SK-N-SH (cell line): ENCODE measurements at regions not wholly inside any gene's neighbourhood (a gene's known extent, or its start where the extent isn't known, plus 50 kb on each side); places are given as distances from the start of the nearest gene placed in this dataset.

Experiments used
- CTCF ChIA-PET: fragments of 300-600, 350-600 bp; formaldehyde crosslinking; extraction: SDS; loops from one replicate; lab custom pipeline; 2021; lab: Yijun Ruan, JAX
- POLR2A ChIA-PET: fragments of 350-600 bp; sonication (Branson Sonifier 250); formaldehyde crosslinking; extraction: SDS; loops from one replicate; lab custom pipeline; 2020; ENCODE audit warnings: antibody characterized with exemption, inconsistent platforms; lab: Yijun Ruan, JAX
- DNase-seq: peaks from one replicate; pipeline ENCODE4 v3.0.0; 2012
- H2AFZ ChIP-seq: fragments of 200-600 bp; sonication (generic); 2 replicates; pipeline ENCODE4 v1.8.1; 2016; ENCODE audit warnings: antibody characterized with exemption, mild to moderate bottlenecking, low read depth
- H3F3A ChIP-seq: fragments of 200-600 bp; sonication (generic); replicated peaks from 2 replicates; pipeline ENCODE3; 2016; ENCODE audit warnings: antibody characterized with exemption, mild to moderate bottlenecking; ENCODE audit not compliant: insufficient read depth
- H3K27ac ChIP-seq, 2 experiments: fragments of 200-500 bp in 1 of 2; fragments of 200-600 bp in 1 of 2; sonication (Bioruptor generic) in 1 of 2; sonication (generic), shearing (Covaris generic) in 1 of 2; 2 replicates each; pipeline versions ENCODE4 v1.5.1 to v1.6.1; 2014 to 2016; ENCODE audit warnings: low read depth in 2 of 2, inconsistent platforms in 1 of 2, low read length in 1 of 2, mild to moderate bottlenecking in 1 of 2, mixed read lengths in 1 of 2
- H3K27me3 ChIP-seq: fragments of 200-600 bp; sonication (generic), shearing (Covaris generic); 2 replicates; pipeline ENCODE4 v1.6.1; 2016; ENCODE audit warnings: mixed run types; ENCODE audit not compliant: insufficient read depth
- H3K36me3 ChIP-seq, 2 experiments: fragments of 200-500 bp in 1 of 2; fragments of 200-600 bp in 1 of 2; sonication (Bioruptor generic) in 1 of 2; sonication (generic) in 1 of 2; replicated peaks in 1 of 2; 2 replicates each; pipeline versions ENCODE3 to v1.5.1; 2014 to 2016; ENCODE audit warnings: low read length in 1 of 2, mild to moderate bottlenecking in 1 of 2; ENCODE audit not compliant: insufficient read depth in 2 of 2, control insufficient read depth in 1 of 2
- H3K4me1 ChIP-seq, 2 experiments: fragments of 200-500 bp in 1 of 2; fragments of 200-600 bp in 1 of 2; sonication (Bioruptor generic) in 1 of 2; sonication (generic), shearing (Covaris generic) in 1 of 2; 2 replicates each; pipeline versions ENCODE4 v1.5.1 to v1.6.1; 2014 to 2016; ENCODE audit warnings: low read depth in 1 of 2, low read length in 1 of 2, mixed run types in 1 of 2; ENCODE audit not compliant: insufficient read depth in 2 of 2, control insufficient read depth in 1 of 2
- H3K4me2 ChIP-seq: fragments of 200-600 bp; sonication (generic), shearing (Covaris generic); 2 replicates; pipeline ENCODE4 v1.6.1; 2017; ENCODE audit warnings: mixed run types
- H3K4me3 ChIP-seq, 2 experiments: fragments of 200-500 bp in 1 of 2; fragments of 200-600 bp in 1 of 2; sonication (Bioruptor generic) in 1 of 2; sonication (generic), shearing (Covaris generic) in 1 of 2; 2 replicates each; pipeline versions ENCODE4 v1.5.1 to v1.8.1; 2014 to 2016; ENCODE audit warnings: low read depth in 2 of 2, inconsistent platforms in 1 of 2, low read length in 1 of 2, mild to moderate bottlenecking in 1 of 2, mixed read lengths in 1 of 2, moderate library complexity in 1 of 2
- H3K79me2 ChIP-seq: fragments of 200-600 bp; sonication (generic); 2 replicates; pipeline ENCODE4 v1.8.1; 2017; ENCODE audit warnings: mild to moderate bottlenecking; ENCODE audit not compliant: insufficient read depth
- H3K9ac ChIP-seq: fragments of 200-600 bp; sonication (generic); 2 replicates; pipeline ENCODE4 v1.6.1; 2017; ENCODE audit warnings: mixed run types
- H3K9me2 ChIP-seq: fragments of 200-600 bp; sonication (generic); 2 replicates; pipeline ENCODE4 v1.6.1; 2017; ENCODE audit warnings: mixed run types
- H3K9me3 ChIP-seq: fragments of 200-600 bp; sonication (generic); 2 replicates; pipeline ENCODE4 v1.6.1; 2017; ENCODE audit warnings: mixed run types, mild to moderate bottlenecking, moderate library complexity
- H4K20me1 ChIP-seq: fragments of 200-600 bp; sonication (generic); 2 replicates; pipeline ENCODE4 v1.6.1; 2017; ENCODE audit warnings: mild to moderate bottlenecking, mixed run types; ENCODE audit not compliant: insufficient read depth
- EZH2phosphoT487 ChIP-seq: fragments of 200-600 bp; sonication (generic); IDR thresholded peaks from 2 replicates; pipeline ENCODE4 v1.6.1; 2017; ENCODE audit warnings: low read depth, mixed run types, mild to moderate bottlenecking, antibody characterized with exemption, moderate library complexity, borderline replicate concordance
- FOXJ3 ChIP-seq: sonication (generic); formaldehyde crosslinking; IDR thresholded peaks from 2 replicates; pipeline ENCODE4 v1.5.1; 2020; ENCODE audit warnings: mild to moderate bottlenecking, missing genetic modification reagents
- FOXM1 ChIP-seq: IDR thresholded peaks from 2 replicates; pipeline ENCODE4 v1.4.0; 2012; ENCODE audit warnings: low read depth, mild to moderate bottlenecking
- GATA2 ChIP-seq: sonication (generic); formaldehyde crosslinking; IDR thresholded peaks from 2 replicates; pipeline ENCODE4 v1.5.0; 2020; ENCODE audit warnings: mild to moderate bottlenecking, missing genetic modification reagents
- JUND ChIP-seq: IDR thresholded peaks from 2 replicates; pipeline ENCODE4 v1.4.0; 2012
- MAX ChIP-seq: IDR thresholded peaks from 2 replicates; pipeline ENCODE4 v1.4.0; 2012; ENCODE audit warnings: low read depth
- MEF2A ChIP-seq: IDR thresholded peaks from 2 replicates; pipeline ENCODE4 v1.4.0; 2012; ENCODE audit warnings: low read depth, borderline replicate concordance
- MXI1 ChIP-seq: IDR thresholded peaks from 2 replicates; pipeline ENCODE4 v1.6.1; 2012; ENCODE audit warnings: mild to moderate bottlenecking, low read depth, low read length, improper control_type of control experiment
- SMC3 ChIP-seq: IDR thresholded peaks from 2 replicates; pipeline ENCODE4 v1.6.1; 2012; ENCODE audit warnings: low read depth, low read length, improper control_type of control experiment
- whole genome bisulfite sequencing: methylation state at CpG from one replicate; pipeline ENCODE4 v1.1.6; 2017; ENCODE audit warnings: low lambda C conversion rate; 5-methylcytosine and 5-hydroxymethylcytosine counted together
- TF ChIP-seq, protein P1 (sequence below): fragments of 200-600 bp; sonication (generic); IDR thresholded peaks from 2 replicates; pipeline ENCODE4 v1.6.1; 2017; ENCODE audit warnings: antibody characterized with exemption, mild to moderate bottlenecking, moderate library complexity

DNA sequence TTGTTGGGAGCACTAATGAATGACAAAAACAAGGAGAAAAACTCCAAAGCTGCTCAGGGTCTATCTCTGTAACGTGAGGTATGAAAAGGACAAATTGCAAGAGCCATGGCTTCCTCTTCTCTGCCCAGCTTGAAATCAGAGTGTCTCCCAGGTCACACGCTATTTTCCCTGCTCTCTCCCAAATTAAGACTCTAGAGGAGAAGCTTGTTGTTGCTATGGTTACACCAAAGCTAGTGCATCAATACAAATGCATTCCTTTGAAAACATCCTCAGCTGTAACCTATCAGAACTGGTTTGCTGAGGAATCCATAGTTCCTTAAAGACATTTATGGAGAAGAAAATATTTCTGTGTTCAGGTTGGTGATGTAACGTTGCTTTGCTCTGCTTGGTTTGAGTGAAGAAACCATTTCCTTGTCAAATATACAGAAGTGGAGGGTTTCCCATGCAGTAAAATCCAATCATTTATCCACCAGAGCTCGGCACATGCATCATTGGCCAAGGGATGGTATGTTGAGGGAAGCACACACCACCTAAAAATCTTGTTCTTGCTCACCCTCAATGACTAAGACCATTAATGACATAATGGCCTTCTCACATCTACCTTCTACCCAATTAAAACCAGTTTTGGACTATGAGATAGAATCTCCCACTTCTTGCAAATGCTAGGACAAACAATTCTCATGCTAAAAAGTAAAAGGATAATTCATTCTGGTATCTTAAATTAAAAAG is 2135.6 kb upstream of the CELF4 start:
- 39% methylated on average over 4 of the region's 4 CpGs for WGBS
- Histone ChIP-seq H3K9me2 (no peaks in the 10 kb centered on the region), H3K79me2 (no peaks in the 10 kb centered on the region), H3K4me3 (no peak overlapping the region), H4K20me1 (no peaks in the 10 kb centered on the region), H3F3A (no peaks in the 10 kb centered on the region), H3K27me3 (no peaks in the 10 kb centered on the region), H3K27ac (no peak overlapping the region), H3K9ac (no peak overlapping the region), H3K4me1 (no peaks in the 10 kb centered on the region), H2AFZ (no peak overlapping the region), H3K4me2 (no peak overlapping the region), H3K9me3 (no peaks in the 10 kb centered on the region), H3K36me3 (no peaks in the 10 kb centered on the region)
- ChIA-PET POLR2A (no interaction called here), CTCF (interaction anchor here (1.0 to 1.1 kb wide), 2 partner anchors 41 to 458 kb away, joined by 3 read pairs; no protein-coding TSS in a partner anchor)
- TF ChIP-seq SMC3 (no peak), MXI1 (no peak), GATA2 (CRISPR knock-in tag) (no peak), FOXJ3 (no peak), JUND (no peak), MEF2A (no peak)
- TF ChIP-seq, protein P1, sequence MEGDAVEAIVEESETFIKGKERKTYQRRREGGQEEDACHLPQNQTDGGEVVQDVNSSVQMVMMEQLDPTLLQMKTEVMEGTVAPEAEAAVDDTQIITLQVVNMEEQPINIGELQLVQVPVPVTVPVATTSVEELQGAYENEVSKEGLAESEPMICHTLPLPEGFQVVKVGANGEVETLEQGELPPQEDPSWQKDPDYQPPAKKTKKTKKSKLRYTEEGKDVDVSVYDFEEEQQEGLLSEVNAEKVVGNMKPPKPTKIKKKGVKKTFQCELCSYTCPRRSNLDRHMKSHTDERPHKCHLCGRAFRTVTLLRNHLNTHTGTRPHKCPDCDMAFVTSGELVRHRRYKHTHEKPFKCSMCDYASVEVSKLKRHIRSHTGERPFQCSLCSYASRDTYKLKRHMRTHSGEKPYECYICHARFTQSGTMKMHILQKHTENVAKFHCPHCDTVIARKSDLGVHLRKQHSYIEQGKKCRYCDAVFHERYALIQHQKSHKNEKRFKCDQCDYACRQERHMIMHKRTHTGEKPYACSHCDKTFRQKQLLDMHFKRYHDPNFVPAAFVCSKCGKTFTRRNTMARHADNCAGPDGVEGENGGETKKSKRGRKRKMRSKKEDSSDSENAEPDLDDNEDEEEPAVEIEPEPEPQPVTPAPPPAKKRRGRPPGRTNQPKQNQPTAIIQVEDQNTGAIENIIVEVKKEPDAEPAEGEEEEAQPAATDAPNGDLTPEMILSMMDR = no peak
- DNase-seq = no peak

GRCh38 chr18:39699340-39699964 is 2133.9 kb upstream of the CELF4 start:
- TF ChIP-seq FOXM1 = no peak
- TF ChIP-seq MAX = no peak
- TF ChIP-seq MXI1 = no peak
- TF ChIP-seq EZH2phosphoT487 = no peak
- TF ChIP-seq, all 33 proteins: peak for 0
- H3K27me3 ChIP-seq = no peaks in the 10 kb centered on the region
- no peaks in the 10 kb centered on the region for H3K9me3 ChIP-seq
- WGBS = 66% methylated on average over 5 of the region's 5 CpGs
- no peak overlapping the region for H3K4me2 ChIP-seq
- ChIA-PET CTCF (no interaction called here), POLR2A (no interaction called here)
- H4K20me1 ChIP-seq = no peaks in the 10 kb centered on the region
- no peaks in the 10 kb centered on the region for H3F3A ChIP-seq
- no peak for DNase-seq
- H3K79me2 ChIP-seq = no peaks in the 10 kb centered on the region
- no peak overlapping the region for H3K9ac ChIP-seq
- no peak overlapping the region for H2AFZ ChIP-seq
- no peak overlapping the region for H3K27ac ChIP-seq
- no peaks in the 10 kb centered on the region for H3K9me2 ChIP-seq
- no peak overlapping the region for H3K4me3 ChIP-seq
- no peaks in the 10 kb centered on the region for H3K36me3 ChIP-seq
- no peaks in the 10 kb centered on the region for H3K4me1 ChIP-seq
